H9 (cell line): ENCODE measurements at regions not wholly inside any gene's neighbourhood (a gene's known extent, or its start where the extent isn't known, plus 50 kb on each side); places are given as distances from the start of the nearest gene placed in this dataset.

ENCODE experiments used
- DNase-seq: peaks from one replicate; pipeline ENCODE4 v3.0.0-alpha.2; 2017
- H2AFZ ChIP-seq: one replicate; pipeline ENCODE4 v1.6.1; 2013; ENCODE audit warnings: mild to moderate bottlenecking, low read length, control low read depth, moderate library complexity
- H2AK5ac ChIP-seq: 2 replicates; pipeline ENCODE4 v1.6.1; 2013; ENCODE audit warnings: low read length, control low read depth, mixed read lengths; ENCODE audit not compliant: insufficient read length
- H2BK120ac ChIP-seq: one replicate; pipeline ENCODE4 v1.6.1; 2013; ENCODE audit warnings: low read depth, mild to moderate bottlenecking, low read length, control low read depth, inconsistent platforms; ENCODE audit not compliant: poor library complexity, severe bottlenecking
- H2BK12ac ChIP-seq: 2 replicates; pipeline ENCODE4 v1.6.1; 2013; ENCODE audit warnings: low read length, control low read depth, mixed read lengths, low read depth; ENCODE audit not compliant: insufficient read length
- H2BK15ac ChIP-seq: 2 replicates; pipeline ENCODE4 v1.6.1; 2013; ENCODE audit warnings: low read depth, low read length, control low read depth
- H2BK20ac ChIP-seq: one replicate; pipeline ENCODE4 v1.6.1; 2013; ENCODE audit warnings: low read depth, mild to moderate bottlenecking, low read length, control low read depth, inconsistent platforms; ENCODE audit not compliant: poor library complexity, severe bottlenecking
- H2BK5ac ChIP-seq: 2 replicates; pipeline ENCODE4 v1.6.1; 2013; ENCODE audit warnings: low read length, control low read depth, mixed read lengths; ENCODE audit not compliant: insufficient read length
- H3K14ac ChIP-seq: 2 replicates; pipeline ENCODE4 v1.6.1; 2013; ENCODE audit warnings: low read length, control low read depth; ENCODE audit not compliant: insufficient read depth
- H3K18ac ChIP-seq: 2 replicates; pipeline ENCODE4 v1.6.1; 2013; ENCODE audit warnings: low read depth, mild to moderate bottlenecking, mixed read lengths, low read length, control low read depth; ENCODE audit not compliant: insufficient read length
- H3K23ac ChIP-seq: 2 replicates; pipeline ENCODE4 v1.6.1; 2013; ENCODE audit warnings: low read length, control low read depth, mixed read lengths, low read depth; ENCODE audit not compliant: insufficient read length
- H3K23me2 ChIP-seq: 2 replicates; pipeline ENCODE4 v1.6.1; 2013; ENCODE audit warnings: low read depth, mild to moderate bottlenecking, mixed read lengths, low read length, control low read depth; ENCODE audit not compliant: insufficient read length, poor library complexity, severe bottlenecking
- H3K27ac ChIP-seq: 2 replicates; pipeline ENCODE4 v1.5.1; 2013; ENCODE audit warnings: low read length, control low read depth, mixed read lengths, low read depth; ENCODE audit not compliant: insufficient read length
- H3K27me3 ChIP-seq: 2 replicates; pipeline ENCODE4 v1.6.1; 2013; ENCODE audit warnings: low read length, control low read depth, inconsistent platforms; ENCODE audit not compliant: insufficient read depth
- H3K4ac ChIP-seq: 2 replicates; pipeline ENCODE4 v1.6.1; 2013; ENCODE audit warnings: low read depth, mild to moderate bottlenecking, control low read depth, inconsistent platforms, low read length, moderate library complexity
- H3K4me1 ChIP-seq: 2 replicates; pipeline ENCODE4 v1.6.1; 2013; ENCODE audit warnings: low read length, control low read depth, inconsistent platforms; ENCODE audit not compliant: insufficient read depth
- H3K4me2 ChIP-seq: 2 replicates; pipeline ENCODE4 v1.6.1; 2013; ENCODE audit warnings: low read length, control low read depth, mixed read lengths; ENCODE audit not compliant: insufficient read length, insufficient read depth
- H3K56ac ChIP-seq: 2 replicates; pipeline ENCODE4 v1.6.1; 2013; ENCODE audit warnings: low read depth, mild to moderate bottlenecking, mixed read lengths, low read length, control low read depth; ENCODE audit not compliant: insufficient read length
- H3K79me1 ChIP-seq: 2 replicates; pipeline ENCODE4 v1.6.1; 2013; ENCODE audit warnings: low read depth, mild to moderate bottlenecking, moderate library complexity, low read length, control low read depth, inconsistent platforms; ENCODE audit not compliant: insufficient read depth, poor library complexity, severe bottlenecking
- H3K79me2 ChIP-seq: 2 replicates; pipeline ENCODE4 v1.6.1; 2013; ENCODE audit warnings: low read length, control low read depth, inconsistent platforms; ENCODE audit not compliant: insufficient read depth
- H3K9ac ChIP-seq: 2 replicates; pipeline ENCODE4 v1.6.1; 2013; ENCODE audit warnings: low read length, control low read depth, mixed read lengths; ENCODE audit not compliant: insufficient read length; ENCODE audit errors: extremely low read depth
- H3K9me3 ChIP-seq: one replicate; pipeline ENCODE4 v1.6.1; 2013; ENCODE audit warnings: low read depth, low read length, inconsistent platforms; ENCODE audit not compliant: control insufficient read depth
- H3T11ph ChIP-seq: one replicate; pipeline ENCODE4 v1.6.1; 2013; ENCODE audit warnings: mild to moderate bottlenecking, low read length, control low read depth, inconsistent platforms
- H4K20me1 ChIP-seq: one replicate; pipeline ENCODE4 v1.6.1; 2013; ENCODE audit not compliant: control insufficient read depth, insufficient read length, insufficient read depth
- H4K5ac ChIP-seq: 2 replicates; pipeline ENCODE4 v1.6.1; 2013; ENCODE audit warnings: low read depth, mild to moderate bottlenecking, mixed read lengths, low read length, control low read depth; ENCODE audit not compliant: insufficient read length
- H4K8ac ChIP-seq: replicated peaks from 2 replicates; pipeline ENCODE4 v1.6.1; 2013; ENCODE audit warnings: low read length, control low read depth, mixed read lengths, low read depth; ENCODE audit not compliant: insufficient read length
- H4K91ac ChIP-seq: 2 replicates; pipeline ENCODE4 v1.6.1; 2013; ENCODE audit warnings: low read depth, mild to moderate bottlenecking, moderate library complexity, mixed read lengths, low read length, control low read depth; ENCODE audit not compliant: insufficient read length
- H3K27ac Mint-ChIP-seq, 3 experiments: 2 replicates in 2 of 3; 3 replicates in 1 of 3; pipeline ENCODE4 v1.8.0; 2020 to 2021; ENCODE audit warnings: mixed read lengths in 3 of 3, mild to moderate bottlenecking in 1 of 3, moderate library complexity in 1 of 3
- H3K27me3 Mint-ChIP-seq: 2 replicates; pipeline ENCODE4 v1.8.0; 2021; ENCODE audit warnings: low read depth, mild to moderate bottlenecking, moderate library complexity, mixed read lengths
- H3K36me3 Mint-ChIP-seq, 3 experiments: 2 replicates in 2 of 3; 3 replicates in 1 of 3; pipeline ENCODE4 v1.8.0; 2020 to 2021; ENCODE audit warnings: low read depth in 3 of 3, mixed read lengths in 3 of 3; ENCODE audit not compliant: insufficient read depth in 1 of 3
- H3K4me1 Mint-ChIP-seq, 2 experiments: 2 replicates each; pipeline ENCODE4 v1.8.0; 2020; ENCODE audit warnings: mixed read lengths in 2 of 2
- H3K4me3 Mint-ChIP-seq, 2 experiments: 2 replicates in 1 of 2; 3 replicates in 1 of 2; pipeline ENCODE4 v1.8.0; 2020 to 2021; ENCODE audit warnings: mild to moderate bottlenecking in 2 of 2, mixed read lengths in 2 of 2, moderate library complexity in 1 of 2
- H3K9me3 Mint-ChIP-seq, 2 experiments: 2 replicates in 1 of 2; 3 replicates in 1 of 2; pipeline ENCODE4 v1.8.0; 2020; ENCODE audit warnings: mild to moderate bottlenecking in 2 of 2, mixed read lengths in 2 of 2, moderate library complexity in 1 of 2
- TF ChIP-seq, protein P1 (sequence below): fragments of 200-600 bp; sonication (generic); conservative IDR thresholded peaks from 3 replicates; pipeline ENCODE4 v1.8.0; 2021; ENCODE audit warnings: antibody characterized with exemption, mild to moderate bottlenecking

DNA sequence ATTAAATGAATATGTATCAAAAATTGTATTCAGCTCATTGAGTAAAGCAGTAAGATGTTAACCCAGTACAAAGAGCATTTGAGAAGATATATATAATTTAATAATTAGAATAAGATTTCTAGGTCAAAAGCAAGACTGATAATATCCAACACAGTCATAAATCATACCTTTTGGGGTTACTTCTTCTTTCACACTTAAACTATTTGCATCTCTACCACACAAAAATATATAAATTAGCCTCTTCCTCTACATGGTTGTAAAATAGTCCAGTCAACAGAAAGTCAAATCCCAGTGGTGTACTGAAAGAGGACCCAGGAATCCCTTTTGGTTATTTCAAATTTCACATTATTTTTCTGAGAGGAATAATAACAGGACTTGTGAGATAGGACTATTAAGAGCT is 204.6 kb upstream of the INHBA start:
- H3K27me3 Mint-ChIP-seq, result no peaks in the 10 kb centered on the region
- Histone ChIP-seq H3K27ac (no peak overlapping the region), H3K56ac (no peak overlapping the region), H3K14ac (no peak overlapping the region), H3K79me2 (no peaks in the 10 kb centered on the region), H2AFZ (no peak overlapping the region), H4K5ac (no peak overlapping the region), H3K9me3 (no peaks in the 10 kb centered on the region), H2AK5ac (no peak overlapping the region), H3K9ac (no peak overlapping the region), H3K4me1 (no peaks in the 10 kb centered on the region), H3K27me3 (no peaks in the 10 kb centered on the region), H4K8ac (no peak overlapping the region), H3K79me1 (no peaks in the 10 kb centered on the region), H2BK5ac (no peak overlapping the region), H4K91ac (no peak overlapping the region), H3T11ph (no peak overlapping the region), H2BK120ac (no peak overlapping the region), H3K23ac (no peak overlapping the region), H2BK20ac (no peak overlapping the region), H4K20me1 (no peaks in the 10 kb centered on the region), H2BK15ac (no peak overlapping the region), H3K18ac (no peak overlapping the region), H3K4ac (no peak overlapping the region), H3K23me2 (no peaks in the 10 kb centered on the region), H3K4me2 (no peak overlapping the region), H2BK12ac (no peak overlapping the region)
- TF ChIP-seq, protein P1, sequence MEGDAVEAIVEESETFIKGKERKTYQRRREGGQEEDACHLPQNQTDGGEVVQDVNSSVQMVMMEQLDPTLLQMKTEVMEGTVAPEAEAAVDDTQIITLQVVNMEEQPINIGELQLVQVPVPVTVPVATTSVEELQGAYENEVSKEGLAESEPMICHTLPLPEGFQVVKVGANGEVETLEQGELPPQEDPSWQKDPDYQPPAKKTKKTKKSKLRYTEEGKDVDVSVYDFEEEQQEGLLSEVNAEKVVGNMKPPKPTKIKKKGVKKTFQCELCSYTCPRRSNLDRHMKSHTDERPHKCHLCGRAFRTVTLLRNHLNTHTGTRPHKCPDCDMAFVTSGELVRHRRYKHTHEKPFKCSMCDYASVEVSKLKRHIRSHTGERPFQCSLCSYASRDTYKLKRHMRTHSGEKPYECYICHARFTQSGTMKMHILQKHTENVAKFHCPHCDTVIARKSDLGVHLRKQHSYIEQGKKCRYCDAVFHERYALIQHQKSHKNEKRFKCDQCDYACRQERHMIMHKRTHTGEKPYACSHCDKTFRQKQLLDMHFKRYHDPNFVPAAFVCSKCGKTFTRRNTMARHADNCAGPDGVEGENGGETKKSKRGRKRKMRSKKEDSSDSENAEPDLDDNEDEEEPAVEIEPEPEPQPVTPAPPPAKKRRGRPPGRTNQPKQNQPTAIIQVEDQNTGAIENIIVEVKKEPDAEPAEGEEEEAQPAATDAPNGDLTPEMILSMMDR, result no peak
- no peak overlapping the region for H3K27ac Mint-ChIP-seq
- H3K4me3 Mint-ChIP-seq, result no peak overlapping the region
- DNase-seq, result no peak
- H3K9me3 Mint-ChIP-seq, result peaks cover 20 to 24% of the 10 kb centered on the region in 2 experiments
- peaks cover 4 to 19% (median 5%) of the 10 kb centered on the region in 3 experiments; a peak in 4 of 7 replicates for H3K36me3 Mint-ChIP-seq
- H3K4me1 Mint-ChIP-seq, result no peaks in the 10 kb centered on the region
